DMS79 (cell line): ENCODE measurements at regions not wholly inside any gene's neighbourhood (a gene's known extent, or its start where the extent isn't known, plus 50 kb on each side); places are given as distances from the start of the nearest gene placed in this dataset.

Source experiments
- DNase-seq: peaks from one replicate; lab custom pipeline; 2025; lab: John Stamatoyannopoulos, UW

GRCh38 chr2:204108781-204109295 lies 172.3 kb downstream of the ICOS start:
- no peak for DNase-seq

GRCh38 chr2:204109681-204110080 lies 173.1 kb downstream of the ICOS start:
- no peak for DNase-seq

GRCh38 chr2:204110338-204110741 lies 173.8 kb downstream of the ICOS start:
- no peak for DNase-seq

- DNase-seq, result no peak
Observed at GRCh38 chr2:204110751-204111516, 174.4 kb downstream of the ICOS start.

- no peak for DNase-seq
Observed at GRCh38 chr2:204112084-204112770, 175.7 kb downstream of the ICOS start.

GRCh38 chr2:204114295-204115136 lies 178.0 kb downstream of the ICOS start:
- no peak for DNase-seq

- no peak for DNase-seq
Observed at GRCh38 chr2:204115137-204116056, 178.8 kb downstream of the ICOS start.

- DNase-seq, result no peak
Observed at GRCh38 chr2:204116159-204116792, 179.7 kb downstream of the ICOS start.

- no peak for DNase-seq
Observed at GRCh38 chr2:204122425-204122824, 185.9 kb downstream of the ICOS start.

- DNase-seq, result no peak
Observed at GRCh38 chr2:204124140-204124750, 187.7 kb downstream of the ICOS start.

GRCh38 chr2:204126705-204127104 lies 190.1 kb downstream of the ICOS start:
- DNase-seq, result no peak

GRCh38 chr2:204127238-204127637 lies 190.7 kb downstream of the ICOS start:
- no peak for DNase-seq

GRCh38 chr2:204129591-204130294 lies 193.2 kb downstream of the ICOS start:
- no peak for DNase-seq

GRCh38 chr2:204131621-204132020 lies 195.1 kb downstream of the ICOS start:
- DNase-seq, result no peak

GRCh38 chr2:204133476-204133875 lies 196.9 kb downstream of the ICOS start:
- peak; percentile 71 for DNase-seq

GRCh38 chr2:204134421-204134820 lies 197.9 kb downstream of the ICOS start:
- DNase-seq, result no peak

- no peak for DNase-seq
Observed at GRCh38 chr2:204135752-204136151, 199.2 kb downstream of the ICOS start.

GRCh38 chr2:204138206-204138605 lies 201.6 kb downstream of the ICOS start:
- DNase-seq, result no peak

GRCh38 chr2:204140246-204140645 lies 203.7 kb downstream of the ICOS start:
- no peak for DNase-seq
